ENCODE measurements at regions not wholly inside any gene's neighbourhood (a gene's known extent, or its start where the extent isn't known, plus 50 kb on each side); places are given as distances from the start of the nearest gene placed in this dataset.

DNA sequence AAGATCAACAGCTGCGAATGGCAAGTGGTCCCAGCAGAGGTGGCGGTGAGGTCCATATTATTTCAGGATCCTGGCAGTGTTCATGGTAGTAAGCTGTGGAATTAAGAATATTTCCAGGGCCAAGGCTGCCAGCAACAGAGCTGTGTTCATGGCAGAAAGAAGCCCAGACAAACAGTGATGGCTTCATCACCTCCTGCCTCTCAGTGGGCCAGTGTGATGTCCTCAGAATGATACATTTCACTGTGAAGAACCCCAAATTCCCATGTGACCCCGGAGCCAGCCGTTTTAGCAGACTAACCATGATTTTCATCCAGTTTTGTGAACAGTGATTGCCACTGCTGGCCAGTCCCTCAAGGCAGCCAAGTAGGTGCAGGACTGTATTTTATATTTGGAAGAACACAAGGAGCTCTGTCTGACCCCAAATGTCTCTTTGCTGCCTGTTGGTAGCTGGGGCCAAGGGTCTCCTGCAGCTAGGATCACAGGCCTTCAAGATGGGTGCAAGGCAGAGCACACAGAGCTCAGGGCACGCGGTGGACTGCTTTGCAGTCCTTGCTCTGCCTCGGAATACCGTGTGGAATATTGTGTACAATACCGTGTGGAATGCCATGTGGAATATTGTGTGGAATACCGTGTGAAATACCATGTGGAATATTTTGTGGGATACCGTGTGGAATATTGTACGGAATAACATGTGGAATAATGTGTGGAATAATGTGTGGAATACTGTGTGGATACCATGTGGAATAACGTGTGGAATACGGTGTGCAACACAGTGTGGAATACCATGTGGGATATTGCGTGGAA lies 132.3 kb upstream of the CHST15 start:
- Histone ChIP-seq H3K9me2 (ENCODE audit: insufficient read depth) (no peaks in the 10 kb centered on the region), H3K4me1 (ENCODE audit: control insufficient read depth in 1 of 2, insufficient read depth in 2 of 2, low read length in 2 of 2) (no peaks in the 10 kb centered on the region), H4K20me1 (ENCODE audit: insufficient read depth) (no peaks in the 10 kb centered on the region), H3K9ac (ENCODE audit: low read length) (no peak overlapping the region), H3K36me3 (ENCODE audit: control insufficient read depth in 1 of 2, insufficient read depth in 2 of 2, low read length in 2 of 2) (no peaks in the 10 kb centered on the region), H3K79me2 (ENCODE audit: insufficient read depth, low read length) (no peaks in the 10 kb centered on the region), H3K4me2 (ENCODE audit: low read length) (no peak overlapping the region), H3K9me3 (ENCODE audit: control insufficient read depth in 1 of 2, insufficient read depth in 1 of 2, low read depth in 1 of 2, low read length in 2 of 2) (peaks cover 14 to 48% of the 10 kb centered on the region in 2 experiments; a peak in 2 of 4 replicates), H3K27ac (ENCODE audit: low read depth, low read length) (no peak overlapping the region), H3K27me3 (ENCODE audit: insufficient read depth, low read length) (no peaks in the 10 kb centered on the region), H3K4me3 (replicated peaks in 1 of 2; ENCODE audit: low read depth in 1 of 2, low read length in 2 of 2) (no peak overlapping the region), H2AFZ (ENCODE audit: low read depth, low read length, poor library complexity, severe bottlenecking) (no peak overlapping the region)
- POLR2A ChIA-PET = no interaction called here
- DNase-seq (ENCODE audit: low read depth, low spot score) (no peak), ATAC-seq (no peak)
- RAD21 ChIA-PET (ENCODE audit: low non-redundant PET in 1 of 2, low total read pairs in 2 of 2, uncharacterized antibody in 2 of 2, unreplicated experiment in 2 of 2) = no interaction called here
- intact Hi-C loops (cut with micrococcal nuclease) = no loop called here
- TF ChIP-seq EZH2 (IDR thresholded peaks at IDR 0.05) (no peak), SP1 (IDR thresholded peaks at IDR 0.05; ENCODE audit: low read depth) (no peak), SRF (IDR thresholded peaks at IDR 0.05; ENCODE audit: low read depth) (no peak)
- TF ChIP-seq, protein P1, sequence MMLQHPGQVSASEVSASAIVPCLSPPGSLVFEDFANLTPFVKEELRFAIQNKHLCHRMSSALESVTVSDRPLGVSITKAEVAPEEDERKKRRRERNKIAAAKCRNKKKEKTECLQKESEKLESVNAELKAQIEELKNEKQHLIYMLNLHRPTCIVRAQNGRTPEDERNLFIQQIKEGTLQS (IDR thresholded peaks at IDR 0.05) = no peak
- TF ChIP-seq, protein P2, sequence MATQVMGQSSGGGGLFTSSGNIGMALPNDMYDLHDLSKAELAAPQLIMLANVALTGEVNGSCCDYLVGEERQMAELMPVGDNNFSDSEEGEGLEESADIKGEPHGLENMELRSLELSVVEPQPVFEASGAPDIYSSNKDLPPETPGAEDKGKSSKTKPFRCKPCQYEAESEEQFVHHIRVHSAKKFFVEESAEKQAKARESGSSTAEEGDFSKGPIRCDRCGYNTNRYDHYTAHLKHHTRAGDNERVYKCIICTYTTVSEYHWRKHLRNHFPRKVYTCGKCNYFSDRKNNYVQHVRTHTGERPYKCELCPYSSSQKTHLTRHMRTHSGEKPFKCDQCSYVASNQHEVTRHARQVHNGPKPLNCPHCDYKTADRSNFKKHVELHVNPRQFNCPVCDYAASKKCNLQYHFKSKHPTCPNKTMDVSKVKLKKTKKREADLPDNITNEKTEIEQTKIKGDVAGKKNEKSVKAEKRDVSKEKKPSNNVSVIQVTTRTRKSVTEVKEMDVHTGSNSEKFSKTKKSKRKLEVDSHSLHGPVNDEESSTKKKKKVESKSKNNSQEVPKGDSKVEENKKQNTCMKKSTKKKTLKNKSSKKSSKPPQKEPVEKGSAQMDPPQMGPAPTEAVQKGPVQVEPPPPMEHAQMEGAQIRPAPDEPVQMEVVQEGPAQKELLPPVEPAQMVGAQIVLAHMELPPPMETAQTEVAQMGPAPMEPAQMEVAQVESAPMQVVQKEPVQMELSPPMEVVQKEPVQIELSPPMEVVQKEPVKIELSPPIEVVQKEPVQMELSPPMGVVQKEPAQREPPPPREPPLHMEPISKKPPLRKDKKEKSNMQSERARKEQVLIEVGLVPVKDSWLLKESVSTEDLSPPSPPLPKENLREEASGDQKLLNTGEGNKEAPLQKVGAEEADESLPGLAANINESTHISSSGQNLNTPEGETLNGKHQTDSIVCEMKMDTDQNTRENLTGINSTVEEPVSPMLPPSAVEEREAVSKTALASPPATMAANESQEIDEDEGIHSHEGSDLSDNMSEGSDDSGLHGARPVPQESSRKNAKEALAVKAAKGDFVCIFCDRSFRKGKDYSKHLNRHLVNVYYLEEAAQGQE (IDR thresholded peaks at IDR 0.05; ENCODE audit: low read depth) = no peak
- no TSS peak for BruUV-seq (replicated peaks)
- CTCF ChIA-PET = no interaction called here
